ENCODE measurements at regions not wholly inside any gene's neighbourhood (a gene's known extent, or its start where the extent isn't known, plus 50 kb on each side); places are given as distances from the start of the nearest gene placed in this dataset.

- TF ChIP-seq, protein P1, sequence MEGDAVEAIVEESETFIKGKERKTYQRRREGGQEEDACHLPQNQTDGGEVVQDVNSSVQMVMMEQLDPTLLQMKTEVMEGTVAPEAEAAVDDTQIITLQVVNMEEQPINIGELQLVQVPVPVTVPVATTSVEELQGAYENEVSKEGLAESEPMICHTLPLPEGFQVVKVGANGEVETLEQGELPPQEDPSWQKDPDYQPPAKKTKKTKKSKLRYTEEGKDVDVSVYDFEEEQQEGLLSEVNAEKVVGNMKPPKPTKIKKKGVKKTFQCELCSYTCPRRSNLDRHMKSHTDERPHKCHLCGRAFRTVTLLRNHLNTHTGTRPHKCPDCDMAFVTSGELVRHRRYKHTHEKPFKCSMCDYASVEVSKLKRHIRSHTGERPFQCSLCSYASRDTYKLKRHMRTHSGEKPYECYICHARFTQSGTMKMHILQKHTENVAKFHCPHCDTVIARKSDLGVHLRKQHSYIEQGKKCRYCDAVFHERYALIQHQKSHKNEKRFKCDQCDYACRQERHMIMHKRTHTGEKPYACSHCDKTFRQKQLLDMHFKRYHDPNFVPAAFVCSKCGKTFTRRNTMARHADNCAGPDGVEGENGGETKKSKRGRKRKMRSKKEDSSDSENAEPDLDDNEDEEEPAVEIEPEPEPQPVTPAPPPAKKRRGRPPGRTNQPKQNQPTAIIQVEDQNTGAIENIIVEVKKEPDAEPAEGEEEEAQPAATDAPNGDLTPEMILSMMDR (conservative IDR thresholded peaks at IDR 0.05; ENCODE audit: low read length): peak; percentile 67
- TF ChIP-seq EZH2phosphoT487 (IDR thresholded peaks at IDR 0.05; ENCODE audit: borderline replicate concordance): no peak
Observed at GRCh38 chr10:69696073-69696731, 66.2 kb downstream of the FAM241B start.
